ENCODE measurements at regions not wholly inside any gene's neighbourhood (a gene's known extent, or its start where the extent isn't known, plus 50 kb on each side); places are given as distances from the start of the nearest gene placed in this dataset.
A peak's percentile ranks its signal among the peaks of the same experiment; 100 is the strongest.

- DNase-seq (ENCODE audit: low spot score): no peak
Measured at GRCh38 chr16:74031551-74031950, 265.1 kb upstream of the PSMD7 start.

GRCh38 chr16:74030000-74030706 is 266.5 kb upstream of the PSMD7 start:
- DNase-seq (ENCODE audit: low spot score): no peak

GRCh38 chr16:74029115-74029792 is 267.4 kb upstream of the PSMD7 start:
- no peak for DNase-seq (ENCODE audit: low spot score)

- peak; percentile 54 for DNase-seq (ENCODE audit: low spot score)
Measured at GRCh38 chr16:74026373-74027281, 270.0 kb upstream of the PSMD7 start.

- DNase-seq (ENCODE audit: low spot score): no peak
Measured at GRCh38 chr16:74024953-74025352, 271.7 kb upstream of the PSMD7 start.

- DNase-seq (ENCODE audit: low spot score): no peak
Measured at GRCh38 chr16:74020095-74020670, 276.4 kb upstream of the PSMD7 start.

- DNase-seq (ENCODE audit: low spot score): no peak
Measured at GRCh38 chr16:74019612-74020011, 277.0 kb upstream of the PSMD7 start.

- DNase-seq (ENCODE audit: low spot score): no peak
Measured at GRCh38 chr16:74015953-74016352, 280.7 kb upstream of the PSMD7 start.

GRCh38 chr16:73998707-73999106 is 297.9 kb upstream of the PSMD7 start:
- no peak for DNase-seq (ENCODE audit: low spot score)

GRCh38 chr16:73997971-73998370 is 298.6 kb upstream of the PSMD7 start:
- DNase-seq (ENCODE audit: low spot score): no peak

GRCh38 chr16:73997340-73997711 is 299.3 kb upstream of the PSMD7 start:
- no peak for DNase-seq (ENCODE audit: low spot score)

- no peak for DNase-seq (ENCODE audit: low spot score)
Measured at GRCh38 chr16:73996624-73997339, 299.8 kb upstream of the PSMD7 start.

- DNase-seq (ENCODE audit: low spot score): no peak
Measured at GRCh38 chr16:73993878-73994277, 302.7 kb upstream of the PSMD7 start.

- DNase-seq (ENCODE audit: low spot score): no peak
Measured at GRCh38 chr16:73978407-73978784, 318.2 kb upstream of the PSMD7 start.

- DNase-seq (ENCODE audit: low spot score): no peak
Measured at GRCh38 chr16:73976644-73977043, 320.0 kb upstream of the PSMD7 start.

GRCh38 chr16:73973174-73973573 is 323.4 kb upstream of the PSMD7 start:
- DNase-seq (ENCODE audit: low spot score): no peak

GRCh38 chr16:73966851-73967250 is 329.8 kb upstream of the PSMD7 start:
- DNase-seq (ENCODE audit: low spot score): no peak

- no peak for DNase-seq (ENCODE audit: low spot score)
Measured at GRCh38 chr16:73965591-73965990, 331.0 kb upstream of the PSMD7 start.

- DNase-seq (ENCODE audit: low spot score): peak; percentile 55
Measured at GRCh38 chr16:73956587-73957494, 339.8 kb upstream of the PSMD7 start.

GRCh38 chr16:73955702-73956101 is 340.9 kb upstream of the PSMD7 start:
- DNase-seq (ENCODE audit: low spot score): no peak

GRCh38 chr16:73955255-73955654 is 341.4 kb upstream of the PSMD7 start:
- no peak for DNase-seq (ENCODE audit: low spot score)

Data from ecto neural progenitor cell (in vitro differentiated cells).